ENCODE measurements at regions not wholly inside any gene's neighbourhood (a gene's known extent, or its start where the extent isn't known, plus 50 kb on each side); places are given as distances from the start of the nearest gene placed in this dataset.

GRCh38 chr13:90710164-90710759 lies 637.2 kb upstream of the MIR17HG start:
- Histone ChIP-seq H3K27ac (replicated peaks) (no peak overlapping the region), H3K36me3 (no peaks in the 10 kb centered on the region), H3K4me1 (no peaks in the 10 kb centered on the region), H3K27me3 (ENCODE audit: low read depth) (no peaks in the 10 kb centered on the region), H3K4me3 (no peak overlapping the region), H3K9me3 (replicated peaks) (no peaks in the 10 kb centered on the region)
- TF ChIP-seq CTCF (IDR thresholded peaks at IDR 0.05; ENCODE audit: borderline replicate concordance): no peak
- no peak for DNase-seq
- intact Hi-C loops (cut with micrococcal nuclease): no loop called here

DNA sequence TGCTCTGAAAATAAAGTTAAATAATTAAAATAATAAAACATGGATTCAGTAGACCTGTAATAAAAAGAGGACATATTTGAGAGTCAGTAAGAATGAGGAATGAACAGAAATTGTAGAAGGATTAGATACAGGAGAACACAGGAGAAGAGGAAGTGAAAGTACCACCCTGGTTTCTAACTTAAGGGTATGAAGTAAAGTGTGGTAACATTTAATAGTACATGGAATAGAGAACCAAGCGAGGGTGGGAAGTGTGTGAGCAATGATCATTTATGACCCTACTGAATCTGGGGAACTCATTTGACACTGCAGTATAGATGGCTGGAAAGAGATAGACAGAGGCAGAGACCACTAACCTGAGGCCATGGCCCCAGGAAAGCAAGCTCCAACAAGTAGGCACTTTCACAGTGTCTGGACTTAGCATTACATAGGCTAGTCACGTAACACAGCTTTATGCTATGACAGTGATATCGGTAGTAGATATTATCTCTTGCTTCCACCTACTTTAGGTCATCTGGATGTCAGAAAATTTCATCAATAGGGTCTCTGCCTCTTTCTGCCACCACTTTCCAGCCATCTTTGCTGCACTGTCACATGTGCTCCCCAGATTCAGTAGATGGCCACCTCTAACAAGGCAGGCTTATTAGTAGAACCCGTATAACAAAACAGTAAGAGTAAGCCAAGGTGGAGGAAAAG lies 633.9 kb upstream of the MIR17HG start:
- TF ChIP-seq CTCF (IDR thresholded peaks at IDR 0.05; ENCODE audit: borderline replicate concordance): no peak
- Histone ChIP-seq H3K27ac (replicated peaks) (no peak overlapping the region), H3K36me3 (no peaks in the 10 kb centered on the region), H3K9me3 (replicated peaks) (no peaks in the 10 kb centered on the region), H3K4me1 (peaks cover 12% of the 10 kb centered on the region), H3K4me3 (no peak overlapping the region), H3K27me3 (ENCODE audit: low read depth) (no peaks in the 10 kb centered on the region)
- DNase-seq: no peak
- intact Hi-C loops (cut with micrococcal nuclease): no loop called here

- H3K27me3 ChIP-seq (ENCODE audit: low read depth): no peaks in the 10 kb centered on the region
- no peaks in the 10 kb centered on the region for H3K36me3 ChIP-seq
- intact Hi-C loops (cut with micrococcal nuclease): no loop called here
- H3K9me3 ChIP-seq (replicated peaks): no peaks in the 10 kb centered on the region
- peaks cover 12% of the 10 kb centered on the region for H3K4me1 ChIP-seq
- H3K4me3 ChIP-seq: no peak overlapping the region
- no peak overlapping the region for H3K27ac ChIP-seq (replicated peaks)
- no peak for DNase-seq
- TF ChIP-seq CTCF (IDR thresholded peaks at IDR 0.05; ENCODE audit: borderline replicate concordance): no peak
These were observed 632.0 kb upstream of the MIR17HG start for GRCh38 chr13:90715485-90715884.

DNA sequence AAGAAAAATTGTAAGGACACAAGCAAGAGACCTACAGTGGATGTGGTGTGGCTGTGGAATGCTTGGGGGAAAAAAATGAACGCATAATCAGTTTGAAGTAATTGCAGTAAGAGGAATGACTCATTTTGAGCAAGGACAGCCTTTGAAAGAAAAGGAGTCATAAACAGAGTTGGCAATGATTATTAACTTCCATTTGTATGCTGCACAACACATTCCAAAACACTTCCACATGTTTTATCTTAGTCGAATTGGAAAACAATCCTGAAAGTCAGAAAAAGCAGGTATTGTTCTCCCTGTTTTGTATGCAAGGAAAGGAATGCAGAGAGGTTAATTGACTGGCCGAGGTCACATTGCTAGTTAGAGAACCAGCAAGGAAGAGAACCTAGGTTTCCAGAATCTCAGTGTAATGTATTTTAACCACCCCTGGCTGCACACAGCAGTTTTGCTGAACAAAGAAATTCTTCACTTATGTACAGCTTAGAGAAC lies 630.0 kb upstream of the MIR17HG start:
- no peak for DNase-seq
- intact Hi-C loops (cut with micrococcal nuclease): no loop called here
- TF ChIP-seq CTCF (IDR thresholded peaks at IDR 0.05; ENCODE audit: borderline replicate concordance): no peak
- H3K36me3 ChIP-seq: no peaks in the 10 kb centered on the region
- H3K4me3 ChIP-seq: no peak overlapping the region
- H3K9me3 ChIP-seq (replicated peaks): no peaks in the 10 kb centered on the region
- H3K27ac ChIP-seq (replicated peaks): no peak overlapping the region
- H3K4me1 ChIP-seq: peaks cover 12% of the 10 kb centered on the region
- no peaks in the 10 kb centered on the region for H3K27me3 ChIP-seq (ENCODE audit: low read depth)

GRCh38 chr13:90719461-90719860 lies 628.0 kb upstream of the MIR17HG start:
- DNase-seq: no peak
- H3K27ac ChIP-seq (replicated peaks): no peak overlapping the region
- H3K9me3 ChIP-seq (replicated peaks): no peaks in the 10 kb centered on the region
- H3K4me3 ChIP-seq: no peak overlapping the region
- H3K36me3 ChIP-seq: no peaks in the 10 kb centered on the region
- H3K27me3 ChIP-seq (ENCODE audit: low read depth): no peaks in the 10 kb centered on the region
- TF ChIP-seq CTCF (IDR thresholded peaks at IDR 0.05; ENCODE audit: borderline replicate concordance): no peak
- H3K4me1 ChIP-seq: peaks cover 12% of the 10 kb centered on the region
- intact Hi-C loops (cut with micrococcal nuclease): no loop called here

Measured in left ventricle myocardium inferior (tissue), 1 donor.